GM20431 (cell line): ENCODE measurements at regions not wholly inside any gene's neighbourhood (a gene's known extent, or its start where the extent isn't known, plus 50 kb on each side); places are given as distances from the start of the nearest gene placed in this dataset.
"Not testable (repeated sequence)": the region's sequence is repeated elsewhere in the genome, so short reads cannot be mapped to it uniquely, and the experiment has no call there.

ENCODE experiments used
- in situ Hi-C: fragments of 300-500 bp; cut with MseI, MboI; formaldehyde crosslinking; loops from one replicate; pipeline ENCODE4 v1.15.0; 2020; ENCODE audit warnings: low sequenced_read_pairs; ENCODE audit not compliant: unreplicated experiment

DNA sequence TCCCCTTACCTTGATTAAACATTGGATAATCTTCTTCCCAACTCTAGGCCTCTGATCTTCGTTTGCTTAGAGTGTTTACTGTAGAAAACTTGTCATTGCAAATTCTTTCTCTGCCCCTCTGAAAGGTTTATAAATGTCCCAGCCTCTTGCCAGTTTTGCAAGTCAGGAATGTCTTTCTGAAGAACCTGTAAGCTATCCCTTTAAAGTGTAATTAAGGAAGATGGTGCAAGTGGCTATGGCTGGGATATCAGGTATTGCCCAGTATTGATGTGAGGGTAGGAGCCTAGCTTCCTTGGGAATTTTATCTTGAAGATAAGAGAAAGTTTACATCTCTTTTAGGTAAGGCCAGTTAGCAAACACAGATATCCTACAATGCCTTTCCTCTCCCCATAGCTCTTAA lies 211.0 kb upstream of the RIMS1 start:
- in situ Hi-C loops, result no loop called here

GRCh38 chr6:71676298-71676697 lies 210.1 kb upstream of the RIMS1 start:
- in situ Hi-C loops, result no loop called here

- in situ Hi-C loops, result no loop called here
Observed at GRCh38 chr6:71678091-71678490, 208.3 kb upstream of the RIMS1 start.

GRCh38 chr6:71681234-71681867 lies 205.0 kb upstream of the RIMS1 start:
- in situ Hi-C loops, result no loop called here

DNA sequence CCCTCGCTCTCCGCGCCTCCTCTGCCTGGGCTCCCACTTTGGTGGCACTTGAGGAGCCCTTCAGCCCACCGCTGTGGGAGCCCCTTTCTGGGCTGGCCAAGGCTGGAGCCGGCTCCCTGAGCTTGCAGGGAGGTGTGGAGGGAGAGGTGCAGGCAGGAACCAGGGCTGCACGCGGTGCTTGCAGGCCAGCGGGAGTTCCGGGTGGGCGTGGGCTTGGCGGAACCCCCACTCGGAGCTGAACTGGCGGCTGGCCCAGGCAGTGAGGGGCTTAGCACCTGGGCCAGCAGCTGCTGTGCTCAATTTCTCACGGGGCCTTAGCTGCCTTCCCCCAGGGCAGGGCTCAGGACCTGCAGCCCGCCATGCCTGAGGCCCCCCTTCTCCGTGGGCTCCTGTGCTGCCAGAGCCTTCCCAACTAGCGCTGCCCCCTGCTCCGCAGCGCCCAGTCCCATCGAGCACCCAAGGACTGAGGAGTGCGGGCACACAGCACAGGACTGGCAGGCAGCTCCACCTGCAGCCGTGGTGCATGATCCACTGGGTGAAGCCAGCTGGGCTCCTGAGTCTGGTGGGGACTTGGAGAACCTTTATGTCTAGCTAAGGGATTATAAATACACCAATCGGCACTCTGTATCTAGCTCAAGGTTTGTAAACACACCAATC lies 200.2 kb upstream of the RIMS1 start:
- in situ Hi-C loops, result not testable (repeated sequence)

- in situ Hi-C loops, result no loop called here
Observed at GRCh38 chr6:71698702-71699101, 187.6 kb upstream of the RIMS1 start.

GRCh38 chr6:71706523-71706922 lies 179.8 kb upstream of the RIMS1 start:
- in situ Hi-C loops, result no loop called here

DNA sequence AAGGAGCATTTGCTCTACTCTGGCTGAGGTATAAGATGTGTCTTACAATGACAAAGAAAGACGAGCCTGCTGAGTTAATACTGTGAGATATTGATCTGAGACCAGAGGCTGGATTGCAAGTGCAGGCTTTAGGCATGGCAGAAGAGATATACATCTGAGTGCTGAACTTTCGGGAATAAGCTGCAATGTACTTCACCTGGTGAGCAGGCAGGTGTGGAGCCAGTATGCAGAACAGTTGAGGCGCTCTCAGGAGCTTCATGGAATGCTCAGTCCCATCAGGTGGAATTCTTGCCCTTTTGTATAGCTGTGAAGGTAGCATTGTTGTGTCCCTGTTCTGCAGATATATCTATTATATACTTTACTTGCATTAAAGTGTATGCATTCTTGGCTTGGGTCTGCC lies 179.3 kb upstream of the RIMS1 start:
- in situ Hi-C loops, result no loop called here

DNA sequence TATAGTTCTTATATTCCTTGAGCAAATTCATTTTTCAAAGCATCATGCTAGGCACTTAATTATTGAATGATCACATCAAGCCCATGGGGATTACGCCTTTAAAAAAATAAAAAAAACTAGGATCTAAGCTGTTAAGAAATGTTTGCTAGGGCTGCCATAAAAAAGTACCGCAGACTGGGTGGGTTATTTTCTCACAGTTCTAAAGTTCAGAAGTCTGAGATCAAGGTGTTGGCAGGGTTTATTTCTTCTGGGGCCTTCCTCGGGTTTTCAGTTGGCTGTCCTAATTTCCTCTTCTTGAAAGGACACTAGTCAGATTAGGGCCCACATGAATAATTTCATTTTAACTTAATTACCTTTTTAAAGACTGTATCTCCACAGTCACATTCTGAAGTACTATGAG lies 165.6 kb upstream of the RIMS1 start:
- in situ Hi-C loops, result no loop called here

- in situ Hi-C loops, result no loop called here
Observed at GRCh38 chr6:71721642-71722041, 164.7 kb upstream of the RIMS1 start.

DNA sequence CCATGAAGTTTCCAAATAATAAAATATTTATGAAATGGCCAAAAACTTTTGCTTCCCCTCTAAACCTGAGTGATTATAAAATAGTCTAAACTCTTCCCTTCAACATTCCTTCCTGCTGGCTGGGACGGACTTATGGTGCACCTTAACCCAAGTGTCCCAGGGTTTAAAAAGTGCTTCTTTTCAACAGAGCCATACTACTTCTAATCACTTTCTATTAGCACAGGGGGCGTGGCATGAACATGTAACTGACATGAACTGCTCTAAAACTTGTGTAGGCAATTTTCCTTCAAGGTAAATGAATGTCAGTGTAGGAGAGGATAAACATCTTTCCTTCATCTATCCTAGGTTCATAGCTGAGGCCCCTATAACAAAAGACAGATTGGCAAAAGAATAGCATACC lies 163.6 kb upstream of the RIMS1 start:
- in situ Hi-C loops, result no loop called here

DNA sequence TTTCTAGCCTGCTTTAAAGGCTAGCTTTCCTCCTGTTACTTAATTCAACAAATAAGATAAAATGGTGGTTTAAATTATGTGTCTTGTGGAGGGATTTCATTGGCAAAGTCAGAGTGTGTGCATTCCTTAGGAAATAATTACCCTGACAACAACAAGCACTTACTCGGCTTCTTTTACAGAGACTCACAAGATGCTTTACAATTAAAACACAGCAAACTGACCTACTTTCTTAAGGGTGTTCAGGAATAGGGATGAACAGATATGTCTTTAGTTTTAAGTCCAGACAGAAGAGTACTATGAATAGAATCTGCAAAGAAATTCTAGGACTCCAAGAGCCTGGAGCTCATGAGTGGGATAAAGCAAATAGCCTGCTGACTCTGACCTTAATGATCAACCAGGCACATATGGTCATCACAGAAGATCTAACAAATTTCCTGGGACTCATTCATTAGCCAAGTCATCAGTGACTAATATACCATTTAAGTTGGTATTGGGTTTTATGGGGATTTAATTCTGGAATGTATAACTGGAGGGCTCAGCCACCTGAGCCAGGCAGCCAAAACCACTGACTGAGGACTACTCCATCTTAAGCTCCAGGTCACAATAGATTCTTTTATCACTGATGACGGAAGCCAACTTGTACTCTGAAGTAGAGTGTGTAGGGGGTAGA lies 161.8 kb upstream of the RIMS1 start:
- in situ Hi-C loops, result no loop called here

DNA sequence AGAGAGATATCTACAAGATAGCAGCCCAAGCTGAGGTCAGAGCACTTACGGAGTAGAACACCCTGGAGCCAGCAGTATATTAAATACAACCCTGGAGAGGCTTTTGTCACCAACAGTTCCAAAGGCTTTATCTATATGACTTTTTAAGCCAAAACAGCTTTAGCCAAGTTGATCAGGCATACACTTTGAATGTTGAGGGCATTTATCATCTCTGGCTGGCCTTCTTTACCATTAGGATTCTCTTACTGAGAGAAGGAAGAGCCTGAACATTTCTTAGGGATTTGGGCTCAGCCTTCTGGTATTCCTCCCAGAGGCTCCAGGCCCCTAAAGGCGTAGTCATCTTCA lies 161.3 kb upstream of the RIMS1 start:
- in situ Hi-C loops, result no loop called here

- in situ Hi-C loops, result no loop called here
Observed at GRCh38 chr6:71726121-71726520, 160.2 kb upstream of the RIMS1 start.

DNA sequence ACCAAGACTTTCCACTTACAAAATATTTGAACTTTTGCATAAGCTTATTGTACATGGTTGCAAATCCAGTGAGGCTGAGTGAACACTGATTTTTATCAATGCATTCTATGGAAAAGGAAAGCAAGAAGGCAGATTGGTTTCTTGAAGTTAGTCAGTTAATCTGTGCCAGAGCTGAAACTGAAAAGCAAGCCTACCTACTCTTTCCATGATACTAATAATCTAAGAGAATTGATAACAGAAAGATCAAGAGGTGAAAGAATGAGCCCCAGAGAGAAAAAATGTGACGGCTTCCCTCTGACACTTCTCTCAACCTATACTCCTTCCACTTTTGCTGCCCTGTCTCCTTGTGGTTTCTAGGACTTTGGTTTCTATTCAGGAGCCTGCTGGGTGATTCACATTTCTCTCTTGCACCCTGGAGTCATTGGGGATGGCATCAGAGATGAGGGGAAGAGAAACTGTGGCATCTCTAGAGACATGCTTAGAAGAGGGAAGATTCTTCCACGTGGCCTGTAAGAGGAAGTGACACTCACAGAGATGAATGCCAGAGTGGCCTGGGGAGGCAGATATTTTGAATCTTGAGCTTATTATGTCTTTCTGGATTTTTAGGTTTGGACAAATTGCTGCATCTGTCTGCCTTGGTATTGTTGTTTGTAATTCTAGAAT lies 158.6 kb upstream of the RIMS1 start:
- in situ Hi-C loops, result no loop called here

DNA sequence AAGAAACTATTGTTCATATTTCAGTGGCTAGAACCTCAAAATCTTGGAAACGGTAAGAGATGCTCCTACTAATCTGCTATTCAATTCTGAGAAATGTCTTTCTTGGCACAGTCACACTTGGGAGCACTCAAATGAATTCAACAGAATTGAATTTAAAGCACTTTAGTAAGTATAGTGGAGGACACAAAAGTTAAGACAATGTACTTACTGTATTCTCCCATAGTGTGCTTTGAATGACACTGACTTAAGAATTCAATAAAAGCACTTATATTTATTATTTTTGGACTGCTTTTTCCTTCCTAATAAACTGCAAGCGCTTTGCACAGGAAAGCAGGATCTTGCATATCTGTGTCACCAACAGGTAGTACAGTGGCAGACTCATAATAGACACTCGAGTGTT lies 156.1 kb upstream of the RIMS1 start:
- in situ Hi-C loops, result no loop called here

GRCh38 chr6:71733970-71734899 lies 152.1 kb upstream of the RIMS1 start:
- in situ Hi-C loops, result no loop called here

- in situ Hi-C loops, result no loop called here
Observed at GRCh38 chr6:71737953-71738352, 148.4 kb upstream of the RIMS1 start.

DNA sequence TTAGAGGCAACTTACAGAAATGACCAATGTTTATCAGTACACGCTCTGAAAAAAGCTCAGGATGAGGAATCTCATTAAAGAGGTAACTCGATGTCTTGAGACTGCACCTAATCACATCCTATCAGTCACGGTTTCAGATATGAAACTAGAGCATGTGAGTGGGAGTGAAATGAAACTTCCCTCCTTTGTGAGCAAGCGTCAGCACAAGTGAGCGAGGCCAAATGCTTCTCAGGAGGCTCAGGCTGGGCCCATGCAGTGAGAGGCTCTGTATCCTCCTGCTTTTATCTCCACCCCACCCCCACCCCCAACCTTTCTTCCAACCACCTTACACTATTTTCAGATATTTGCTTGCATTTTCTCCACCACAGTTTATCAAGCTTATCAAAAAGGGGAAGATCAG lies 140.8 kb upstream of the RIMS1 start:
- in situ Hi-C loops, result no loop called here

DNA sequence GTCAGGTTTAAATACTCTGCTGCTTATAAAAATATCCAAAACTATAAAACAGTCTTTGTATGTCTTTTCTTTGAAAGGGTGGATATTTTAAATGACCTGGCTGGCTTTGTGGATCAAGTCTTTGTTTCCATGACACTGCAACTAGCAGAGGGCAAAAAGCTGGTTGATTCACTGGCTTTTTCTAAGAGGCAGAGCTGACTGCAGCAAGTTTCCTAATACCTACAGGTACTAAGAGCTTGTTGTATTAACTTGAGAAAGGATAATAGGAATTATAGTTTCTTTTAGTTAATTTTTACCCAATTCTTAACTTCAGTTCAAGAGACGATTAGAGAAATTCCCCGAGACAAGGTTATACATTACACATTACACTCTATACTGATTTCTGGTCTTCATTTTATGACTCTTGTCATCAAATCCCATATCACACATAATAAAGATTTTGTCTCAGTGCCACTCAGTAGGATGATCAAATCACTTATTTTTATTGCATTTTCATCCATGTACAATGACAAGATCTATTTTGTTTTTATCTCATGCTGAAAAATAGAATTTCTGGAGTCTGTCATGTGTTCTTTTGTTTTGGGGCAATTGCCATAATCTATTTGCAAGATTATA lies 120.1 kb upstream of the RIMS1 start:
- in situ Hi-C loops, result no loop called here
